EH (cell line): ENCODE measurements at regions not wholly inside any gene's neighbourhood (a gene's known extent, or its start where the extent isn't known, plus 50 kb on each side); places are given as distances from the start of the nearest gene placed in this dataset.
"Not testable (repeated sequence)": the region's sequence is repeated elsewhere in the genome, so short reads cannot be mapped to it uniquely, and the experiment has no call there.

Experiments
- DNase-seq: peaks from one replicate; pipeline ENCODE4 v3.0.0-alpha.2; 2015; ENCODE audit warnings: low read depth

GRCh38 chr1:198934426-198934825 is 295.6 kb downstream of the PTPRC start:
- DNase-seq = no peak

- peak; percentile 37 for DNase-seq
Measured at GRCh38 chr1:198934901-198935305, 296.1 kb downstream of the PTPRC start.

GRCh38 chr1:198935306-198935921 is 296.6 kb downstream of the PTPRC start:
- peak; percentile 94 for DNase-seq

- DNase-seq = peak; percentile 64
Measured at GRCh38 chr1:198936371-198937083, 297.7 kb downstream of the PTPRC start.

- peak; percentile 95 for DNase-seq
Measured at GRCh38 chr1:198937231-198938031, 298.6 kb downstream of the PTPRC start.

- DNase-seq = no peak
Measured at GRCh38 chr1:198939286-198939685, 300.4 kb downstream of the PTPRC start.

- no peak for DNase-seq
Measured at GRCh38 chr1:198939956-198940355, 301.1 kb downstream of the PTPRC start.

- no peak for DNase-seq
Measured at GRCh38 chr1:198942466-198942865, 303.6 kb downstream of the PTPRC start.

GRCh38 chr1:198943484-198944187 is 304.8 kb downstream of the PTPRC start:
- no peak for DNase-seq

- no peak for DNase-seq
Measured at GRCh38 chr1:198947456-198947855, 308.6 kb downstream of the PTPRC start.

- no peak for DNase-seq
Measured at GRCh38 chr1:198948895-198949659, 310.2 kb downstream of the PTPRC start.

GRCh38 chr1:198950036-198950435 is 311.2 kb downstream of the PTPRC start:
- no peak for DNase-seq

GRCh38 chr1:198955085-198955484 is 316.2 kb downstream of the PTPRC start:
- DNase-seq = no peak

- no peak for DNase-seq
Measured at GRCh38 chr1:198957044-198957443, 318.2 kb downstream of the PTPRC start.

- no peak for DNase-seq
Measured at GRCh38 chr1:198959032-198959431, 320.2 kb downstream of the PTPRC start.

- no peak for DNase-seq
Measured at GRCh38 chr1:198959676-198960075, 320.8 kb downstream of the PTPRC start.

- not testable (repeated sequence) for DNase-seq
Measured at GRCh38 chr1:198963796-198964195, 325.0 kb downstream of the PTPRC start.

GRCh38 chr1:198966519-198966918 is 327.7 kb downstream of the PTPRC start:
- DNase-seq = no peak

- no peak for DNase-seq
Measured at GRCh38 chr1:198967566-198967965, 328.7 kb downstream of the PTPRC start.

- DNase-seq = no peak
Measured at GRCh38 chr1:198968866-198969265, 330.0 kb downstream of the PTPRC start.

- no peak for DNase-seq
Measured at GRCh38 chr1:198969981-198970380, 331.1 kb downstream of the PTPRC start.

GRCh38 chr1:198970916-198971315 is 332.1 kb downstream of the PTPRC start:
- DNase-seq = peak; percentile 38
